ENCODE measurements at regions not wholly inside any gene's neighbourhood (a gene's known extent, or its start where the extent isn't known, plus 50 kb on each side); places are given as distances from the start of the nearest gene placed in this dataset.

DNA sequence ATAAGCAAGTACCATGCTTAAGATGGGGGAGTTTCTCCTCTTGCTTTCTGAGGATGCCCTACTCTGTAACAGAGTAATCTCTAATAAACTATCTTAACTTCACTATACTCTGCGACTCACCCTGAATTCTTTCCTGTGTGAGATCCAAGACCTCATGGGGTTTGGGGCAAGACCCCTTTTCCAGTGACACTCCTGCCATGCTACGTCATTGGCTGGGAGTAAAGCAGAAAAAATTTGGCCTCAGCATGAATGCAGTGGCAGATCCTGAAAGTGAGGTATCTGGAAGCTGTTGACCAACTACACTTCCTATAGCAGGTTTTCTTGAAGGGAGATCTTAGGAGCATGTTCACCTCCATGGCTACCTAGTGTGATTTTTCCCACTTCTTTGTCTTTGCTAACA lies 109.1 kb upstream of the MED14 start:
- TF ChIP-seq IKZF1 (conservative IDR thresholded peaks at IDR 0.05) (no peak), ZSCAN29 (IDR thresholded peaks at IDR 0.05) (no peak), DPF2 (IDR thresholded peaks at IDR 0.05) (no peak), POLR2A (IDR thresholded peaks at IDR 0.05; ENCODE audit: low read depth, low read length) (no peak), HDAC6 (IDR thresholded peaks at IDR 0.05; ENCODE audit: unreplicated experiment) (no peak)
- TF ChIP-seq, protein P1, sequence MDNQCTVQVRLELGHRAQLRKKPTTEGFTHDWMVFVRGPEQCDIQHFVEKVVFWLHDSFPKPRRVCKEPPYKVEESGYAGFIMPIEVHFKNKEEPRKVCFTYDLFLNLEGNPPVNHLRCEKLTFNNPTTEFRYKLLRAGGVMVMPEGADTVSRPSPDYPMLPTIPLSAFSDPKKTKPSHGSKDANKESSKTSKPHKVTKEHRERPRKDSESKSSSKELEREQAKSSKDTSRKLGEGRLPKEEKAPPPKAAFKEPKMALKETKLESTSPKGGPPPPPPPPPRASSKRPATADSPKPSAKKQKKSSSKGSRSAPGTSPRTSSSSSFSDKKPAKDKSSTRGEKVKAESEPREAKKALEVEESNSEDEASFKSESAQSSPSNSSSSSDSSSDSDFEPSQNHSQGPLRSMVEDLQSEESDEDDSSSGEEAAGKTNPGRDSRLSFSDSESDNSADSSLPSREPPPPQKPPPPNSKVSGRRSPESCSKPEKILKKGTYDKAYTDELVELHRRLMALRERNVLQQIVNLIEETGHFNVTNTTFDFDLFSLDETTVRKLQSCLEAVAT (IDR thresholded peaks at IDR 0.05) = no peak
